HG03060 (cell line): ENCODE measurements at regions not wholly inside any gene's neighbourhood (a gene's known extent, or its start where the extent isn't known, plus 50 kb on each side); places are given as distances from the start of the nearest gene placed in this dataset.

Source experiments
- ATAC-seq: cut with Tn5 transposase; IDR thresholded peaks from one replicate; pipeline ENCODE4 v1.9.1; 2021; ENCODE audit warnings: low read depth, moderate number of reproducible peaks; ENCODE audit not compliant: unreplicated experiment

DNA sequence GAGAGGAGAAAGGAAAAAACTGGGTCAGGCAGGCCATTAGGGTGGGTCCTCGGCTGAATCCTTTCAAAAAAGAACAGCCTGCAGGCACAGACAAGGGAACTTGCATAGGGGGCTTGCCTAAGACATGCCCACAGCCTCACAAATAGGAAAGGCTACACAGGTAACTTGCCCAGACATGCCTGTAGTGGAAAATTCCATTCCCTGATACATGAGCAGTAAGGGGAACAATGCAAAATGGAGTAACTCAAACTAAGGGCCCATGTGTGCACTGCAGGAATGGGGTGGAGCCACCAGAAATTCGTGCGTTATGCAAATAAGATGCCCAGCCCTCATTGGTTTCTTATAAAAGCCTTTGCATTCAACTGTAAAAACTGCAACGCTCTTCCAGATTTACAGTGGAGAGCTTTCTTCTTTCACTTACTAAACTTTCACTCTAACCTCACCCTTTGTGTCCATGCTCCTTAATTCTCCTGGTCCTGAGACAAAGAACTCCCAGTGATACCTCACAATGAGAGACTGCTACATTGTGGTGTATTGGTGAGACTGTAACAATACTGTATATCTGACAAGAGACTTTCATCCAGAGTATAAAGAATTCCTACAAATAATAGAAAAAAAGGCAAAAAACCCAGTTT lies 59.5 kb upstream of the SLITRK1 start:
- no peak for ATAC-seq

- no peak for ATAC-seq
Observed at GRCh38 chr13:83940742-83941141, 58.5 kb upstream of the SLITRK1 start.

GRCh38 chr13:83937579-83937978 lies 55.3 kb upstream of the SLITRK1 start:
- ATAC-seq: no peak

GRCh38 chr13:83935566-83935965 lies 53.3 kb upstream of the SLITRK1 start:
- ATAC-seq: no peak
